ENCODE measurements at regions not wholly inside any gene's neighbourhood (a gene's known extent, or its start where the extent isn't known, plus 50 kb on each side); places are given as distances from the start of the nearest gene placed in this dataset.

DNA sequence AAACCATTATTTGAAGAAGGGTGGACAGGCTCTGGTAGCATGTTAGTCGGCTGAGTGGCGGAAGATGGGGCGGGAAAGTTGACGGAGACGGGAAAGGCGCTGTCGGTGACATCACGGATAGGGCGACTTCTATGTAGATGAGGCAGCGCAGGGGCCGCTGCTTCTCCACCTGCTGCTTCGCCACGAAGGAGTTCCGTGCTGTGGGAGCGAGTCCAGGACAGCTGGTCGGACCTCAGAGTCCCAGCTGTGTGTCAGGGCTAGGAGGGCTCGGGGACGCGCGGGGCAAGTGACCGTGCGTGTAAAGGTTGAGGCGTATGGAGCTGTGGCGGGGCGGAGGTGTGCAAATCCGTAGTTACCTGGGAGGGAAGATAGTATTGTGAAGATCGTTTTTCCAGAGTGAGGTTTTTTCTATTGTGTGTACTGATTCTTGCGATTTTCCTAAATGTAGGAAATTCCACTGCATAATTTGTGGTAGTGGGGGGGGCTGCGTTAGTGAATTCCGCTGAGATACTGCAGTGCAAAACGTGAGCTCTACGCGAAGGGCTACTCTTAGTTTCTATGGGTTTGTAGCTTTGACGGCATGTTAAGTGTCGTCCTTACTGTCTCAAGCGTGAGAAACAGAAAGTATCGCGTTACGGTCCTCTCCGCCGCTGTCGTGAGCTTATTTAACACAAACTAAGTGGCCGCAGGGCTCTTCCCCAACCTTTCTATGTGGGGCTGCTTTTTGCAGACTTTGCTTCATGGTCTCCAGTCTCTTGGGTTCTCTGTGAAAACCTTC, 111.2 kb upstream of the NBPF11 start (continued):
- TF ChIP-seq ZNF384 (IDR thresholded peaks at IDR 0.05; ENCODE audit: low read depth, low read length) (no peak), NONO (IDR thresholded peaks at IDR 0.05; ENCODE audit: low read depth in 2 of 2, low read length in 1 of 2) (peak; percentile 82 to 95), PHF20 (IDR thresholded peaks at IDR 0.05; ENCODE audit: partially characterized antibody) (no peak), EP300 (IDR thresholded peaks at IDR 0.05; ENCODE audit: low read length) (peak; percentile 22; the same call in 1 of the 2 replicates), ZFP36 (IDR thresholded peaks at IDR 0.05; ENCODE audit: low read depth, low read length, partially characterized antibody) (no peak), KDM4B (IDR thresholded peaks at IDR 0.05; ENCODE audit: borderline replicate concordance in 2 of 2, low read depth in 1 of 2) (peak in 1 of 2 experiments; percentile 92; a peak in 2 of 4 replicates), SNRNP70 (optimal IDR thresholded peaks at IDR 0.05; ENCODE audit: low read depth, low read length) (no peak), ETV1 (tag; conservative IDR thresholded peaks at IDR 0.05; ENCODE audit: low read depth) (peak; percentile 17; the same call in 1 of the 2 replicates), NCOR1 (IDR thresholded peaks at IDR 0.05) (peak; percentile 89), MYBL2 (IDR thresholded peaks at IDR 0.05; ENCODE audit: low read depth) (no peak), MYBL2 (CRISPR knock-in tag; IDR thresholded peaks at IDR 0.05; ENCODE audit: borderline replicate concordance) (no peak), IRF2 (CRISPR knock-in tag; IDR thresholded peaks at IDR 0.05) (no peak), NFE2L1 (tag; IDR thresholded peaks at IDR 0.05; ENCODE audit: borderline replicate concordance, low read depth) (no peak), E2F3 (CRISPR knock-in tag; IDR thresholded peaks at IDR 0.05) (0 out of 2 replicates have a peak, but pooled peaks have one; percentile 58), ZNF24 (IDR thresholded peaks at IDR 0.05) (no peak)
- TF ChIP-seq, protein P1, sequence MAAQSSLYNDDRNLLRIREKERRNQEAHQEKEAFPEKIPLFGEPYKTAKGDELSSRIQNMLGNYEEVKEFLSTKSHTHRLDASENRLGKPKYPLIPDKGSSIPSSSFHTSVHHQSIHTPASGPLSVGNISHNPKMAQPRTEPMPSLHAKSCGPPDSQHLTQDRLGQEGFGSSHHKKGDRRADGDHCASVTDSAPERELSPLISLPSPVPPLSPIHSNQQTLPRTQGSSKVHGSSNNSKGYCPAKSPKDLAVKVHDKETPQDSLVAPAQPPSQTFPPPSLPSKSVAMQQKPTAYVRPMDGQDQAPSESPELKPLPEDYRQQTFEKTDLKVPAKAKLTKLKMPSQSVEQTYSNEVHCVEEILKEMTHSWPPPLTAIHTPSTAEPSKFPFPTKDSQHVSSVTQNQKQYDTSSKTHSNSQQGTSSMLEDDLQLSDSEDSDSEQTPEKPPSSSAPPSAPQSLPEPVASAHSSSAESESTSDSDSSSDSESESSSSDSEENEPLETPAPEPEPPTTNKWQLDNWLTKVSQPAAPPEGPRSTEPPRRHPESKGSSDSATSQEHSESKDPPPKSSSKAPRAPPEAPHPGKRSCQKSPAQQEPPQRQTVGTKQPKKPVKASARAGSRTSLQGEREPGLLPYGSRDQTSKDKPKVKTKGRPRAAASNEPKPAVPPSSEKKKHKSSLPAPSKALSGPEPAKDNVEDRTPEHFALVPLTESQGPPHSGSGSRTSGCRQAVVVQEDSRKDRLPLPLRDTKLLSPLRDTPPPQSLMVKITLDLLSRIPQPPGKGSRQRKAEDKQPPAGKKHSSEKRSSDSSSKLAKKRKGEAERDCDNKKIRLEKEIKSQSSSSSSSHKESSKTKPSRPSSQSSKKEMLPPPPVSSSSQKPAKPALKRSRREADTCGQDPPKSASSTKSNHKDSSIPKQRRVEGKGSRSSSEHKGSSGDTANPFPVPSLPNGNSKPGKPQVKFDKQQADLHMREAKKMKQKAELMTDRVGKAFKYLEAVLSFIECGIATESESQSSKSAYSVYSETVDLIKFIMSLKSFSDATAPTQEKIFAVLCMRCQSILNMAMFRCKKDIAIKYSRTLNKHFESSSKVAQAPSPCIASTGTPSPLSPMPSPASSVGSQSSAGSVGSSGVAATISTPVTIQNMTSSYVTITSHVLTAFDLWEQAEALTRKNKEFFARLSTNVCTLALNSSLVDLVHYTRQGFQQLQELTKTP (IDR thresholded peaks at IDR 0.05; ENCODE audit: low read depth in 1 of 2, partially characterized antibody in 2 of 2), result peak in 1 of 2 experiments; percentile 60
- TF ChIP-seq, protein P2, sequence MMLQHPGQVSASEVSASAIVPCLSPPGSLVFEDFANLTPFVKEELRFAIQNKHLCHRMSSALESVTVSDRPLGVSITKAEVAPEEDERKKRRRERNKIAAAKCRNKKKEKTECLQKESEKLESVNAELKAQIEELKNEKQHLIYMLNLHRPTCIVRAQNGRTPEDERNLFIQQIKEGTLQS (IDR thresholded peaks at IDR 0.05), result peak; percentile 32; the same call in 1 of the 2 replicates
- TF ChIP-seq, protein P2 (CRISPR knock-in tag; conservative IDR thresholded peaks at IDR 0.05), result no peak
- TF ChIP-seq, protein P3, sequence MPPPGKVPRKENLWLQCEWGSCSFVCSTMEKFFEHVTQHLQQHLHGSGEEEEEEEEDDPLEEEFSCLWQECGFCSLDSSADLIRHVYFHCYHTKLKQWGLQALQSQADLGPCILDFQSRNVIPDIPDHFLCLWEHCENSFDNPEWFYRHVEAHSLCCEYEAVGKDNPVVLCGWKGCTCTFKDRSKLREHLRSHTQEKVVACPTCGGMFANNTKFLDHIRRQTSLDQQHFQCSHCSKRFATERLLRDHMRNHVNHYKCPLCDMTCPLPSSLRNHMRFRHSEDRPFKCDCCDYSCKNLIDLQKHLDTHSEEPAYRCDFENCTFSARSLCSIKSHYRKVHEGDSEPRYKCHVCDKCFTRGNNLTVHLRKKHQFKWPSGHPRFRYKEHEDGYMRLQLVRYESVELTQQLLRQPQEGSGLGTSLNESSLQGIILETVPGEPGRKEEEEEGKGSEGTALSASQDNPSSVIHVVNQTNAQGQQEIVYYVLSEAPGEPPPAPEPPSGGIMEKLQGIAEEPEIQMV (tag; conservative IDR thresholded peaks at IDR 0.05; ENCODE audit: low read depth), result no peak

Measured in K562 (cell line).